H1 (cell line): ENCODE measurements at regions not wholly inside any gene's neighbourhood (a gene's known extent, or its start where the extent isn't known, plus 50 kb on each side); places are given as distances from the start of the nearest gene placed in this dataset.

Experiments used
- CTCF ChIA-PET: fragments of 300-600 bp; sonication (Branson Sonifier 250); formaldehyde crosslinking; loops from one replicate; lab custom pipeline; 2021; ENCODE audit not compliant: partially characterized antibody; lab: Charles Lee
- POLR2A ChIA-PET: fragments of 300-600 bp; sonication (Branson Sonifier 250); formaldehyde crosslinking; loops from one replicate; lab custom pipeline; 2021; ENCODE audit warnings: inconsistent platforms; ENCODE audit not compliant: partially characterized antibody; lab: Charles Lee
- DNase-seq, 2 experiments: peaks; one replicate each; pipeline versions ENCODE4 v3.0.0 to v3.0.0-alpha.2; 2010 to 2022; ENCODE audit warnings: low spot score in 2 of 2, low read depth in 1 of 2, mixed read lengths in 1 of 2
- FAIRE-seq: peaks from 2 replicates; lab custom pipeline; 2011; peaks lifted over from hg19 to GRCh38; lab: Jason Lieb, UNC
- H2AFZ ChIP-seq: 2 replicates; pipeline ENCODE4 v1.8.1; 2012; ENCODE audit warnings: low read length, inconsistent platforms
- H2AK5ac ChIP-seq: 2 replicates; pipeline ENCODE4 v1.6.1; 2013; ENCODE audit warnings: low read depth, low read length
- H2BK120ac ChIP-seq: replicated peaks from 2 replicates; pipeline ENCODE3; 2013; ENCODE audit warnings: low read depth, low read length, inconsistent platforms
- H2BK12ac ChIP-seq: 2 replicates; pipeline ENCODE4 v1.6.1; 2013; ENCODE audit warnings: low read depth, low read length
- H2BK15ac ChIP-seq: 2 replicates; pipeline ENCODE4 v1.6.1; 2013; ENCODE audit warnings: low read length
- H2BK20ac ChIP-seq: 2 replicates; pipeline ENCODE4 v1.6.1; 2013; ENCODE audit warnings: low read length
- H2BK5ac ChIP-seq: 2 replicates; pipeline ENCODE4 v1.6.1; 2013; ENCODE audit warnings: low read depth, low read length
- H3K14ac ChIP-seq: 2 replicates; pipeline ENCODE4 v1.6.1; 2013; ENCODE audit warnings: inconsistent platforms; ENCODE audit not compliant: insufficient read length
- H3K18ac ChIP-seq: 2 replicates; pipeline ENCODE4 v1.6.1; 2013; ENCODE audit warnings: low read length; ENCODE audit errors: extremely low read depth
- H3K23ac ChIP-seq: 2 replicates; pipeline ENCODE4 v1.6.1; 2013; ENCODE audit warnings: inconsistent platforms; ENCODE audit not compliant: insufficient read length
- H3K23me2 ChIP-seq: 2 replicates; pipeline ENCODE4 v1.6.1; 2013; ENCODE audit warnings: low read depth, low read length
- H3K27ac ChIP-seq: 2 replicates; pipeline ENCODE4 v1.6.1; 2011; ENCODE audit warnings: low read depth, low read length, inconsistent platforms
- H3K27me3 ChIP-seq, 4 experiments: replicated peaks in 1 of 4; 1 replicate in 1 of 4; 2 replicates in 3 of 4; pipeline versions ENCODE4 v1.6.1 to v1.8.1; 2011 to 2013; ENCODE audit warnings: low read length in 3 of 4, mild to moderate bottlenecking in 3 of 4, inconsistent platforms in 2 of 4, mixed read lengths in 2 of 4, moderate library complexity in 1 of 4; ENCODE audit not compliant: control insufficient read depth in 3 of 4, insufficient read depth in 3 of 4; ENCODE audit errors: extremely low read depth in 1 of 4
- H3K36me3 ChIP-seq, 4 experiments: 2 replicates each; pipeline versions ENCODE4 v1.6.1 to v1.8.1; 2011 to 2013; ENCODE audit warnings: mild to moderate bottlenecking in 4 of 4, low read length in 3 of 4, moderate library complexity in 2 of 4, control low read depth in 1 of 4, inconsistent platforms in 1 of 4; ENCODE audit not compliant: insufficient read depth in 4 of 4, control insufficient read depth in 2 of 4
- H3K4ac ChIP-seq: replicated peaks from 2 replicates; pipeline ENCODE3; 2013; ENCODE audit warnings: low read length, low read depth, mixed read lengths, inconsistent platforms; ENCODE audit not compliant: insufficient read length
- H3K4me1 ChIP-seq, 4 experiments: replicated peaks in 1 of 4; 1 replicate in 1 of 4; 2 replicates in 3 of 4; pipeline versions ENCODE4 v1.6.1 to v1.8.1; 2011 to 2013; ENCODE audit warnings: low read length in 3 of 4, inconsistent platforms in 2 of 4, mixed read lengths in 1 of 4; ENCODE audit not compliant: insufficient read depth in 4 of 4, control insufficient read depth in 3 of 4
- H3K4me2 ChIP-seq, 2 experiments: 2 replicates each; pipeline versions ENCODE4 v1.6.1 to v1.8.1; 2011 to 2013; ENCODE audit warnings: low read depth in 2 of 2, low read length in 2 of 2, control low read depth in 1 of 2, inconsistent platforms in 1 of 2, mild to moderate bottlenecking in 1 of 2; ENCODE audit not compliant: insufficient read depth in 1 of 2
- H3K4me3 ChIP-seq, 4 experiments: fragments of 200-600, 300-600 bp in 1 of 4; sonication (generic), shearing (Covaris generic), sonication (Bioruptor Twin) in 1 of 4; 2 replicates each; pipeline versions ENCODE4 v1.5.1 to v1.8.1; 2011 to 2016; ENCODE audit warnings: low read length in 4 of 4, low read depth in 3 of 4, control low read depth in 2 of 4, inconsistent platforms in 2 of 4, mild to moderate bottlenecking in 2 of 4, mixed read lengths in 1 of 4, moderate library complexity in 1 of 4; ENCODE audit not compliant: insufficient read depth in 2 of 4; ENCODE audit errors: extremely low read depth in 1 of 4
- H3K56ac ChIP-seq: replicated peaks from 2 replicates; pipeline ENCODE3; 2013; ENCODE audit warnings: low read depth, mild to moderate bottlenecking, mixed read lengths, low read length, inconsistent platforms; ENCODE audit not compliant: insufficient read length
- H3K79me1 ChIP-seq: 2 replicates; pipeline ENCODE4 v1.6.1; 2013; ENCODE audit warnings: low read depth, low read length, control low read depth
- H3K79me2 ChIP-seq, 2 experiments: 2 replicates each; pipeline versions ENCODE4 v1.6.1 to v1.8.1; 2012 to 2013; ENCODE audit warnings: low read length in 2 of 2, mild to moderate bottlenecking in 2 of 2, inconsistent platforms in 1 of 2; ENCODE audit not compliant: insufficient read depth in 2 of 2, control insufficient read depth in 1 of 2
- H3K9ac ChIP-seq, 4 experiments: replicated peaks in 1 of 4; 1 replicate in 1 of 4; 2 replicates in 3 of 4; pipeline versions ENCODE4 v1.6.1 to v1.8.1; 2011 to 2013; ENCODE audit warnings: low read depth in 3 of 4, low read length in 3 of 4, control low read depth in 2 of 4, mild to moderate bottlenecking in 2 of 4, moderate library complexity in 2 of 4, inconsistent platforms in 1 of 4; ENCODE audit errors: extremely low read depth in 1 of 4
- H3K9me3 ChIP-seq, 2 experiments: 2 replicates each; pipeline versions ENCODE4 v1.6.1 to v1.8.1; 2012 to 2013; ENCODE audit warnings: mild to moderate bottlenecking in 2 of 2, moderate library complexity in 2 of 2, control low read depth in 1 of 2, inconsistent platforms in 1 of 2, low read depth in 1 of 2, low read length in 1 of 2, mixed read lengths in 1 of 2; ENCODE audit not compliant: insufficient read depth in 2 of 2
- H4K20me1 ChIP-seq, 2 experiments: replicated peaks in 1 of 2; 2 replicates each; pipeline versions ENCODE3 to v1.8.1; 2011 to 2013; ENCODE audit warnings: inconsistent platforms in 2 of 2, low read length in 2 of 2, mild to moderate bottlenecking in 1 of 2; ENCODE audit not compliant: insufficient read depth in 2 of 2, control insufficient read depth in 1 of 2
- H4K5ac ChIP-seq: 2 replicates; pipeline ENCODE4 v1.6.1; 2013; ENCODE audit warnings: low read length, low read depth, mixed read lengths, inconsistent platforms; ENCODE audit not compliant: insufficient read length
- H4K8ac ChIP-seq: 2 replicates; pipeline ENCODE4 v1.8.0; 2013; ENCODE audit warnings: mild to moderate bottlenecking, moderate library complexity, low read length, inconsistent platforms; ENCODE audit not compliant: insufficient read depth; ENCODE audit errors: extremely low read depth
- H4K91ac ChIP-seq: replicated peaks from 2 replicates; pipeline ENCODE3; 2013; ENCODE audit warnings: low read length, mixed read lengths, inconsistent platforms; ENCODE audit not compliant: insufficient read length
- CEBPB ChIP-seq: IDR thresholded peaks from 2 replicates; pipeline ENCODE4 v1.6.1; 2012; ENCODE audit warnings: low read depth, low read length
- NANOG ChIP-seq: IDR thresholded peaks from 2 replicates; pipeline ENCODE4 v1.6.1; 2011; ENCODE audit warnings: low read length, low read depth, mild to moderate bottlenecking, inconsistent platforms; ENCODE audit not compliant: insufficient read depth, poor library complexity, severe bottlenecking
- WGBS, 2 experiments: shearing (Covaris generic) in 1 of 2; methylation state at CpG; one replicate each; pipeline versions ENCODE4 v1.1.6 to v1.1.7; 2013 to 2015; ENCODE audit warnings: low lambda C conversion rate in 2 of 2, mixed read lengths in 2 of 2, inconsistent platforms in 1 of 2, low coverage in 1 of 2, missing lambda C conversion rate in 1 of 2; ENCODE audit not compliant: insufficient replicate concordance in 2 of 2, insufficient coverage in 1 of 2, insufficient read length in 1 of 2; ENCODE audit errors: extremely low coverage in 1 of 2, missing lambda C conversion rate in 1 of 2; 5-methylcytosine and 5-hydroxymethylcytosine counted together

DNA sequence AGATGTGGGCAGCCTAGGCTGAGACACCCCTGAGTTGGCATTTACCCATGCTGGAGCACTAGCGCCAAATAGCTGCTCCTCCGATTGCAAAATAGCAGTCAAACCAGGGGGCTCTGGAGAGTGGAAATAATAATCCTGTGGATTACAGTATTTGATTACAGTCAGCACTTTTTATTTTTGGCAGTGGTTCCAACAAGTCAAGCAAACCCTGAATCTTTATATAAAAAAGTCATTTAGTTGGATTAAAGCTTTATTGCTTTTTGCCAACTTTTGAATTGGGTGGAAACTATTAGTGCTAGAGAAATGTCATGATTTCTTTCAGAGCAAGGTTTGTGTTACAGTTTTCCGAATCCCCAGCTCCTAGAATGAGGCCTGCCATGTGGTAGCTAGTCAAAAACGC lies 99.3 kb upstream of the FAM20A start:
- Histone ChIP-seq H2BK12ac (no peak overlapping the region), H3K4me2 (no peak overlapping the region), H4K8ac (no peak overlapping the region), H3K36me3 (no peaks in the 10 kb centered on the region), H3K23me2 (peaks cover 4% of the 10 kb centered on the region; the same call in 1 of the 2 replicates), H3K9me3 (no peaks in the 10 kb centered on the region), H4K20me1 (peaks cover 0 to 3% of the 10 kb centered on the region in 2 experiments), H4K5ac (no peak overlapping the region), H3K4me1 (no peaks in the 10 kb centered on the region), H3K4ac (no peak overlapping the region), H2BK20ac (no peak overlapping the region), H2BK5ac (no peak overlapping the region), H3K27ac (no peak overlapping the region), H3K4me3 (no peak overlapping the region), H3K9ac (no peak overlapping the region), H2AFZ (no peak overlapping the region), H2BK120ac (no peak overlapping the region), H3K23ac (no peak overlapping the region), H3K14ac (no peak overlapping the region), H2BK15ac (no peak overlapping the region), H2AK5ac (no peak overlapping the region), H3K56ac (no peak overlapping the region), H3K79me2 (no peaks in the 10 kb centered on the region), H4K91ac (no peak overlapping the region), H3K18ac (no peak overlapping the region), H3K27me3 (no peaks in the 10 kb centered on the region), H3K79me1 (no peaks in the 10 kb centered on the region)
- FAIRE-seq (no peak), DNase-seq (no peak)
- 83% methylated on average over 4 of the region's 4 CpGs; no CpG with 5 or more reads in 1 of the 2 experiments for WGBS, 2 experiments
- POLR2A ChIA-PET: no interaction called here
- CTCF ChIA-PET: interaction anchor here (1.0 to 1.3 kb wide), 3 partner anchors 13 to 87 kb away, joined by 3 to 4 read pairs (median 3); no protein-coding TSS in a partner anchor
- TF ChIP-seq NANOG (no peak), CEBPB (no peak)
